Endometrial microvascular endothelial cells (primary cell): ENCODE measurements at regions not wholly inside any gene's neighbourhood (a gene's known extent, or its start where the extent isn't known, plus 50 kb on each side); places are given as distances from the start of the nearest gene placed in this dataset.

Experiments used
- in situ Hi-C: cut with HindIII; loops from 2 replicates; pipeline ENCODE4 v1.10.0; 2017; ENCODE audit warnings: low sequenced_read_pairs, low pct_unique_long_range_greater_than_20kb; ENCODE audit errors: inconsistent ontology term

DNA sequence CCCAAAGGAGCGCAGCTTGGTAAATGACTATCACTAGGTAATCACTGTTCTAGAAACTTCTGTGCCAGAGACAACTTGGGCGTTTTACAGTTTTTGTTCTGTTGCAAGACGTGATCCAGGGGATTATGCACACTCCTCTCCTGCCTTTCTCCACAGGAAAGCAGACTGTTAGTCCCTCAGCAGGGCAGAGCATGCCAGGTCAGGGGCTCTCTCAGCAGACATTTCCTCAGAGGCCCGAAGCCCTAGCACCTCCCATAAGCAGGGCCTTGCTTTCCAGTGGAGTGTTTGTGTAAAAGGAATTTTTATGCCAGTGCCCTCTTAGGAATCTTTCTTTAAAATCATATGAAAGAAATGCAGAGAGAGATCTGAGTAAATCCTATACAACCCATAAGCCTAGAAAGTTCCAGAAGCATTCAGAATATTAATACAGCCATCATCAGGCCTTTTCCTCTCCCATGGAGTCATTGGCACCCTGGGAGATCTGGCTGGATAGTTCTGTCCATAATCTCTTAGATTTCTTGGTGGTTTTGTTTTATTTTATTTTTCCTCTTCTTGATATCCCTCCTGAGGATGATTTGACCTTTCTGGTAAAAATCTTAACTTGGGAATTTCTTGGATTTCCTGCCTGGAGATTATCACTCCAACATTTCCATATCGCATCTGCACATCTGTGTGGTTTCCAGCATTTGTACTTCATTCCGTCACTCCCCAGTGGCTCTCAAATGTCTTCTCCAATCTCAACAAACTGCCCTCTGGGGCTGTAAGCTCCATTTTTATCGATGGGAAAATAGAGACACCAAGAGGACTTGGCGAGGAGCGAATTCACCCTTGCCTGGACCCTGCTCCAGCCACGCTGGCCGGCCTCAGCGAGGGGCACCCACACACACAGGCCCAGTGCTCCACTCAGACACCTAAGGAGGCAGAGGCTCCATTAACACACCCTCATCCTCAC is 116.1 kb downstream of the PSMG1 start:
- in situ Hi-C loops = no loop called here

DNA sequence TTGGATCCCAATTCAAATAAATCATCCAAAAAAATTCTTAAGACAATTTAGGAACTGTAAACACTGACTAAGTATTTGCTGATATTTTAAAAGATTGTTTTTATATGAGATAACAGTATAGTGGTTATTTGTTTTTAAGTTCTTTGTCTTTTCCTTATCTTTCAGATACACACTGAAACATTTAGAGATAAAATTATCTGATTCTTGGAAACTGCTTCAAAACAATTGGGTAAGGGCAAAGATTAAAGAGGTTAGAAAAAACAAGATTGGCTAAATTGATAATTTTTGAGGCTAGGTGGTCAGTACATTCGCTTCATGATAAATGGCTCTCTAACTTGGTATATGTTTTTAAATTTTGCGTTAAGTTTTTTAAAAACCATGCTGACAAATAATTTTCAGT is 117.3 kb downstream of the PSMG1 start:
- in situ Hi-C loops = no loop called here

DNA sequence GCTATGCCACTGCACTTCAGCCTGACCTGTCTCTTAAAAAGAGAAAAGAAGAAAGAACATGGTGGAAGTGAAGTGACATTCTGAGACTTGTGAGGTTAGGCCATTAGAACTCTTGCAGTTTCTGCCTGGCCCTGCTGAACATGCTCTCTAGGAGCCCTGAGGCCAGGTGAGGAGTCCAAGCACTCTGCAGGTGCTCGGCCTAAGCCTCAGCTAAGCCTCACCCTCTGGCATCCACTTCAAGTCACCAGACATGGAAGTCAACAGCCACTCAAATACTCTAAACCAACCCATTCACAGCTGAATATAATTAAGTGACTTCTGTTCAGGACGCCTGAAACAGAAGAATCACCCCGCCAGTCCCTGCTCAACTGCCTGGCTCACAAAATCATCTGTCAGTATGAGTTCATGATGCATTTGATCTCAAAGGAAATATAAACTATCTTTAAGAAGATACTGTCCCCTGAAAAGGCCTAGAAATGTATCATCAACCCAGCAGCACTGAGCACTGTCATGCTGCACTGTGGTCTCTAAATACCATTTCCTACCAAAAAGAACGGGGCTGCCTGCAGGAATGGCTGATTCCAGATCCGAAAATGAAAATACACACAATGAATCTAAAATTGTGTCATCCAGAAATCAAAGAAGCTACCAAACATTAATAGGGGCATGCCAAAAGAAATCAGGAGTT is 118.8 kb downstream of the PSMG1 start:
- in situ Hi-C loops = no loop called here

DNA sequence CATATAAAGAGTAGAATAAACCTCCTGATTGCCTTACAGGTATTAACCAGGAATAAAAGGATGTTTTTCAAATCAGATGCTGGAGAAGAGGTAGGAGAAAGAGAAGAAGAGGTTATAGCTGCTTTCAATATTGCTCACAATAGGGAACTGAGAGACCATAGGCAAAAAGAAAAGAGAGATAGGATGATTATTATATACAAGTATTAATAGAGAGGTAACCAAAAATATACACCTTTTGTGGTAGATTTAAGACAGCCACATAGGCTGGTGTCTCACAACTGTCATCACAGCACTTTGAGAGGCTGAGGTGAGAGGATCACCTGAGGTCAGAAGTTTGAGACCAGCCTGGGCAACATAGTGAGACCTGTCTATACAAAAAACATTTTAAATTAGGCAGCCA is 119.7 kb downstream of the PSMG1 start:
- in situ Hi-C loops = no loop called here

DNA sequence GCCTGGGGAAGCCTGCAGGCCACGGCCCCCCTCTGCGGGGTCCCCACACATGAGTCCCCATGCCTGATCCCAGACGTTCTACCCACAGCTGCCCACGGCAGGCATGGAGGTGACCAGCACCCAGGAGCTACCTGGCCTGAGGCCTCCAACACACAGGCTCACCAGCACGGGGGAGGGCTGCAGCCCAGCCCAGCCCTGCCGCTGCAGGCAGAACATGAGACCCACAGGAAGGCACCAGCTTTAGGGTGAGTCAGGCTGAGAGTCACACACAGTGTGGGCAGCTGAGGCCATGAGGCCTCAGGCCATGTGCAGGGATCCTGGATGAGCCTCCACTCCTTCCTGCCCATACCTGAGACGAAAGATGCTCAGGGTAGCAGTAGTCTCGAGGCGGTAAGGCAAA is 121.1 kb downstream of the PSMG1 start:
- in situ Hi-C loops = no loop called here

DNA sequence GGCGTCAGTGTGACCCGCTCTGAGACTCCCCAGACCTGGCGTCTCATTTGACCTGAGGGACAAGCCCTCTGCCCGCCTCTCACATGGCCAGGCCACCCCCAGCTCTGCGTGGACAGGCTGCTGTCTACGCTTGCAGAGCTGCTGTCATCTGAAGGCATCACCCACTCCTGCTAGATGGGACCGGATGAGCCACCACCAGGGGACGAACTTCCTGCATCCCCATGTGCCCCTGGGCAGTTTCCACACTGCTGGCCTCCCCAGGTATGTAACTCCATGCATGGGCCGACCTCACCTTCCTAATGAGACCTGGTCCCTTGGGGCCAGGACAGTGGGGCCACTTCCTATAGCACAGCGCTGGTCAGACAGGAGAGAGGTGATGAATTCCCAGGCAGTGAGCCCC is 121.5 kb downstream of the PSMG1 start:
- in situ Hi-C loops = no loop called here

DNA sequence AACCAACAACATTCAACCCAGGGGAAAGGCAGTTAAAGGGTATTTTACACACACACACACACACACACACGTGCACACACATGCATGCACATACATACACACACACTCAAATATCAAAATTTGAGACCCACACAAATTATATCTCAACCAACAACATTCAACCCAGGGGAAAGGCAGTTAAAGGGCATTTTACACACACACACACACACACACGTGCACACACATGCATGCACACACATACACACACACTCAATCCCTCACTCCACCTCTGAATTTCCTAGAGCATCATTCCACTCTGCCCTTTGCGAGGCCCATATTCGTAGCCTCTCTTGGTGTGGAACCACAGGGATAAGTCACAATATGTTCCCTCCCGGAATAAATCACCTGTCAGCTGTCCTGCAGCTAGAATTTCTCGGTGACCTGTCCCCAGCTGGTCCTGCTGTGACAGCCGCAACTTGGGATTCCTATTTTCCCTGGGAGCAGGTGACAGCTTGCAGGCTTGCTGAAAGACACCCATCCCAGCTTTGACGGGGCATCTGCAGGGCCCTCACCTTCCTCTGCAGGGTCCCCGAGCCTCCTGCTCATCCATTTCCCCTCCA is 122.7 kb downstream of the PSMG1 start:
- in situ Hi-C loops = no loop called here

DNA sequence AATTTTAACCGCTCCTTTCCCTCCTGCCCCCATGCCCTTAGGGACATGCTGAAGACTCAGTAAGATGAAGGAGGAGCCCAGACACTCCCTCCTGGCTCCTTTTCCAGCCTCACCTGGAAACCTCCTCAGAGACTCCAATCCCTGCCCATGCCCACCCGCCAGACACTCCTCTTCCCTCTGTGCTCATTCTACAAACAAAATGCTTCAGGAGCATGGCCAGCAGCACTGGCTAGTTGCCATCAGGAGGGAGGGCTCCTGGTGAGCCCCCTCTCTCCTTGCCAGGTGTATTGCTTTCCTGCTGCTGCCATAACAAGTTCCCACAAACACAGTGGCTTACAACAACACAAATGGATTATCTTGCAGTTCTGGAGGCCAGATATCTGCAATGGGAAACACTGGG is 126.1 kb downstream of the PSMG1 start:
- in situ Hi-C loops = no loop called here

DNA sequence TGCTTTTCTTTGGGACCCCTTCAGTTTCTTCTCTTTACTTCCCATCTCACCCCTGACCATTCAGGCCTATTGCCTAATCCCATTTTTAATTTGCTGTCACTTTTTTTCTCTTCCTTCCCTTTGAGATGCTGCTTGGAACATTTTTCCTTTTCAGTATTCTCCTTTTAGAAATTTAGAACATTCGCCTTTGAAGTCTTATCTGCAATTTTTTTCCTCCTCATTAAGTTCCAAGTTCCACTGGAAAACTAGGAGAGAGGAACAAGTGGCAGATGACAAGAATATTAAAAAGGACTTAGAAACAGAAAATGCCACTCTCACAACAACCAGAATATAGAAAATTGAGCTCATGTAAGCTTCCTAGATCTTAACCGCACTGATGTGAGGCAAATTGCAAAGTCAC is 126.6 kb downstream of the PSMG1 start:
- in situ Hi-C loops = no loop called here

DNA sequence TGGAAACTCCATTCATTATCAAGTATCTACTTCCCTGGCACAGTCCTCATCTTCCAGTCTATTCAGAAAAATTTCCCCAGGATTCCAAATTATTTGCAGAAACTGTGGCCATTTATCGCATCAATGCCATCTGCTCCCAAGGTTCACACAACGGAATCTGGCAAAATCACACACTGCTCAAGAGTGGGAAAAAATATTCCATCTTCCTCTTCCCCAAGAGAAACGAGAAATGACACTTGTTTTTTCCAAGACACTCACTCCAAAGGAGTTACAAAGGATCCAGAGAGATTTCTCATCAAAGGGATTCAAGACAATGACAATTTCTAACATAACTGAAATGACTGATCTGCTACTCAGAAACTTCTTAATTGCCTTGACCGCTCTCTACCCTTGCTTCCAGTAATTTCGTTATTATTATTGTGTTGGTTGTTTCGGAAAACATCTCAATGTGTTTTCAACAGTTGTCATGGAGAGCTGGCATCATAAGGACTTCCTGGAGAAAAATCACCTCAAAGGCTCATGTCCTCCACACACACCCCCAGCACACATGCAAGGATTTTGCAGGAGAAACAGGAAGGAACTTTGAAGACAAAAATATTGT is 128.0 kb downstream of the PSMG1 start:
- in situ Hi-C loops = no loop called here

DNA sequence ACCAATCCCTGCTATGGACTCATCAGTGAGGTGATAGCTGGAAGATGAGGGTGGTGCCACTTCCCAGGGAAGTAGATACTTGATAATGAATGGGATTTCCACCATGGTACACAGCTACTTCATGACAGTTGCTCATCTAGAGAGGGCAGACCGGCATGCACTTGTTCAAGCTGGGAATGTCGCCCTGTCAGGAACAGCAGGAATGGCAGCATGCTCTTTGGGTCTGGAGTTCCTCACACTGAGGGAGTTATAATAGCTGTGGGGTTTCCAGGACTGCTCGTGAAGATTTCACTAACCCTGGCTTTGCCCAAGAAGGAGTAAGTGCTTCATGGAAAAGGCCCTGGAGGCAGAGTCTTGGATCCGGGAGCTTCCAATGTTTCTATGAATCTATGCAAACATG is 129.2 kb downstream of the PSMG1 start:
- in situ Hi-C loops = no loop called here

DNA sequence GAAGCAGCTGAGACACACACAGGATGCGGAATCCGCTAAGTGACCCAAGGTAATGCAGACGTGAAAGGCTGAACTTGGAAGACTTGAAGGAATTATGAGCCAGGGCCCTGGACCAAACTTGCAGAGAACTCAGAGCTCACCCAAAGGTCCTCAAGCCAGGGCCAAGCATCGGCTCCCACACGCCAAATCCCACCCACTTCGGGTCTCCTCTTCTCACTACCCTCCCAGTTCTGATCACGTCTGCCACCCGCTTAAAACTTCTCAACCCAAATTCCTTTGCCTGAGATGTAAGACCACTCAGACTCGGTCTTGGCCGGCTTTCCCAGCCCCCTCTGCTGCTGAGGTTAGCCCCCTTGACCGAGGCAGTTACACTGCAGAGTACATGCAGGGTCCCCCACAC is 130.1 kb downstream of the PSMG1 start:
- in situ Hi-C loops = no loop called here

DNA sequence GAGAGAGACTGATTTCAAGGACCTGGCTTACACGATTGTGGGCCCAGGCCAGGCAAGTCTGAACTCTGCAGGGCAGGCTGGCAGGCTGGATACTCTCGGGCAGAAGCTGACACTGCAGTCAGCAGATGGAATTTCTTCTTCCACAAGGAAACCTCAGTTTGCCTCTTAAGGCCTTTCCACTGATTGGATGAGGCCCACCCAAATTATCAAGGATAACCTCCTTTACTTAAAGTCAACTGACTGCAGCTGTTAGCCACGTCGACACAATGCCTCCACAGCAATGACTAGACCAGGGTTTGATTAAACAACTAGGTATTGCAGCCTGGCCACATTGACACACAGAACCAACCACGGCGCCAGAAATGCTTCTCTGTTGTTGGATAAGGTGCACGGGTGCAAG is 130.5 kb downstream of the PSMG1 start:
- in situ Hi-C loops = no loop called here

DNA sequence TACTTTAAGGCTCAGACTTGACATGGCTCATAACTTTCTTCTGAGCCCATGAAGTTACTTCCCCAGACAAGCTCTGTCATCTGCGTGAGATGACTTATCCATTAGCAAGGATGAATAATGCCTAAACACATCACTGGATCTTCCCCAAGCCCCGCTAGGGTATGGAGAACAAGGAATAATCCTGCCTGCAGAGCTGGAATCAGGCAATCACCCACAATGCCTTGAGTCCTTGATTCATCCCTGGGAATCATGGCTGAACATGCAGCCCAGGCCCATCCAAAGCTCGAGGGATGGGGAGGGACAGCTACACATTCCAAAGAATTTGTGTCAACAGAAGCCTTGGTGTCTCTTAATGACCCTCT is 131.7 kb downstream of the PSMG1 start:
- in situ Hi-C loops = no loop called here

DNA sequence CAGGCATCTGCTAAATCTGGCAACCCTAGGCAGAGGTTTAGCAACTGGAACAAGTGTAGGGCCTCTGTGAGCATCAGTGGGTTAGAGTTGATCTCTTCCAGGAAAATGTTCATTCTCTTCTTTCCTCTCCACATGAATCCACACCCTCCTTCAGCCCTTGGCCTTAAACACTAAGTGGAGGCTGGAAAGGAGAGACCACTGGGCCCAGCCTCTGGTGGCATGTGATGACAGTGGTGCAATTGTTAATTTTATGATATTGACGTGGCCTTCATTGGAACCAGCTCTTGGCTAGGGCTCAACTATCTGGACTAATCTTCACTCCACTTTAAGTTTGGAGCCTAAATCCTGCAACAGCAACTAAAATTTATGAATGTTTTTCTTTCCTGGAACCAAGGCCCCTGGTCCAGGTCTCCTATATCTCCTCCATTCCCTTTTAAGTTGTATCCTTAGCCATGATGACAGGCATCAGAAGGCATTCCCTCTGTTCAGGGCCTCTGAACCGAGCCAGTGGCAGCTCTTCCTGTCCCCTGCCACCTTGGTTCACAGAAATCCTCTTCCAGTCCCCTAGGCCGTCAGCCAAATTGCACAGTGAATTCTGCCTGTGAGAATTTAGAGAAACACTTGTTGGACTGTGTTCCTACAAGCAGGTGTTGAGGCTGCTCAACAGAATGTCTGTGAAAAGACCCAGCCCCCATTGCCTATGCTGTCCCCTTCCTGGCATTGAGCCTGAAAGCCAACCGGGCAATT is 132.2 kb downstream of the PSMG1 start:
- in situ Hi-C loops = no loop called here

DNA sequence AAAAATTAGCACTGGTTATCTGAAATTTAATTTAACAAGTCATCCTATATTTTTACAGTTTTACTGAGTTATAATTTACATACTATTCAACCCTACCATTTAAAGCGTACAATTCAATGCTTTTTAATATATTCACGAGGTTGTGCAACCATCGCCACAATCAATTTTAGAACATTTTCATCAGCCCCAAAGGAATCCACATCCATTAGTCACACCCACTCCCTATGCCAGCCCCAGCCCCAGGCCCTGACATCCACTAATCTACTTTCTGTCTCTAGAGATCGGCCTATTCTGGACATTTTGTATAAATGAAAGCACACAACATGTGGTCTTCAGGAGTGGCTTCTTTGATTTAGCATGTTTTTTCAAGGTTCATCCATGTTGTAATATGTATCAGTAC is 134.7 kb downstream of the PSMG1 start:
- in situ Hi-C loops = no loop called here

DNA sequence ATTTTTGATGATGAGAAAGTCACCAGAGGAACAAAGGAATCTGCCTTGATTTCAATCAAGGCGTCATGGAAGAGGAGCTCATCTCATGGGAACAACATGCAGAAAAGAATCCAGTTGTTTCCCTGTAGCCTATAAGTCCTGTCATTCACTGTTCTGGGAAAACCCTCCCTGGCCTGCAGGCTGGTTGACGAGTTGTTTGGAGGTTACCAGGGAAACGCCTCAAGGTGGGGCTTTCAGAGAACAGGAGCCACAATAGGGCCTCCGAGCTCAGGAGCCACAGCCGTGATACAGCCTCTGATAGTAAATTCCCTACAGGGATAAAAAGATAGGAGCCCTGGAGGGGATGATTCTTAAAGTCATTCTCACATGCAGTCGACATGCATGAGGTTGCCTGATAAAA is 135.2 kb downstream of the PSMG1 start:
- in situ Hi-C loops = no loop called here

DNA sequence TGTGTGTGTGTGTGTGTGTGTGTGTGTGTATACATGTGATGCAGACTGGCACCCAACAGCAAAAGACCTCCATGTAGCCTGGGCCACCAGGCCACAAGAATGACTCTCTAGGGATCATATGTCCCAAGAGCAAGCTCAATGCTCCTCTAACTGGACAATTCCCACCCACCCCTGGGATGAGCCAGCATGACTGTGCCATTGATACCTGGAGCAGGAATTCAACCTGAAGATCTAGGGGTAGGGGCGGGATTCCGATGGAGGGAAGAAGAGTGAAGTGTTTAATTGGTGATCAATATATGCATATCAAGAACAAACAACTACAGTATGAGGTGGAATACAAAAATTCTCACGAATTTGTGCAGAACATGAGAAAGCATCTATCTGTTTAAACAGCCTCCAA is 136.2 kb downstream of the PSMG1 start:
- in situ Hi-C loops = no loop called here
